K562 (cell line): ENCODE measurements at regions not wholly inside any gene's neighbourhood (a gene's known extent, or its start where the extent isn't known, plus 50 kb on each side); places are given as distances from the start of the nearest gene placed in this dataset.

Source experiments
- ATAC-seq: fragments of 200-7000 bp; cut with Tn5 transposase; 3 replicates; pipeline ENCODE4 v1.9.1; 2020; ENCODE audit warnings: moderate library complexity
- BruUV-seq: library from RNA; stranded (reverse); fragments of 400-500 nt; replicated peaks from 2 replicates; lab custom pipeline; 2021; lab: Mats Ljungman, UMichigan
- CTCF ChIA-PET: fragments of 300-600 bp; formaldehyde crosslinking; extraction: SDS; loops from one replicate; lab custom pipeline; 2021; ENCODE audit warnings: low intra/inter-chr PET ratio; lab: Yijun Ruan, JAX
- POLR2A ChIA-PET: fragments of 300-600, 350-650 bp; sonication (Branson Sonifier 250); formaldehyde crosslinking; extraction: SDS; loops from one replicate; lab custom pipeline; 2021; ENCODE audit warnings: antibody characterized with exemption, inconsistent platforms; lab: Yijun Ruan, JAX
- DNase-seq, 4 experiments: peaks; one replicate each; pipeline versions ENCODE4 v3.0.0 to v3.0.0-alpha.2; 2011 to 2018; ENCODE audit warnings: low spot score in 3 of 4, mixed read lengths in 3 of 4; ENCODE audit errors: extremely low read depth in 1 of 4
- FAIRE-seq: peaks from 2 replicates; lab custom pipeline; 2011; peaks lifted over from hg19 to GRCh38; lab: Jason Lieb, UNC
- H2AFZ ChIP-seq: 2 replicates; pipeline ENCODE4 v1.6.0; 2011; ENCODE audit warnings: low read depth, low read length, control low read depth, inconsistent platforms
- H3K27ac ChIP-seq: fragments of 200-600 bp; 3 replicates; pipeline ENCODE4 v1.8.0; 2011; ENCODE audit warnings: low read depth, mild to moderate bottlenecking, control low read depth, inconsistent platforms, low read length, moderate library complexity, mixed read lengths; ENCODE audit errors: extremely low read depth
- H3K27me3 ChIP-seq, 2 experiments: fragments of 300-600 bp in 1 of 2; 2 replicates in 1 of 2; 3 replicates in 1 of 2; pipeline versions ENCODE4 v1.6.0 to v1.8.0; 2011; ENCODE audit warnings: inconsistent platforms in 2 of 2, low read length in 2 of 2, mild to moderate bottlenecking in 1 of 2, mixed read lengths in 1 of 2, moderate library complexity in 1 of 2; ENCODE audit not compliant: control insufficient read depth in 2 of 2, insufficient read depth in 2 of 2
- H3K36me3 ChIP-seq: fragments of 300-600 bp; 3 replicates; pipeline ENCODE4 v1.8.0; 2011; ENCODE audit warnings: mild to moderate bottlenecking, low read length, inconsistent platforms; ENCODE audit not compliant: control insufficient read depth, insufficient read depth
- H3K4me1 ChIP-seq, 2 experiments: fragments of 200-600 bp in 1 of 2; replicated peaks in 1 of 2; 2 replicates in 1 of 2; 3 replicates in 1 of 2; pipeline versions ENCODE4 v1.5.1 to v1.8.0; 2011; ENCODE audit warnings: inconsistent platforms in 2 of 2, low read length in 2 of 2, mild to moderate bottlenecking in 1 of 2, mixed read lengths in 1 of 2, moderate library complexity in 1 of 2; ENCODE audit not compliant: control insufficient read depth in 2 of 2, insufficient read depth in 2 of 2
- H3K4me2 ChIP-seq: 2 replicates; pipeline ENCODE4 v1.6.1; 2011; ENCODE audit warnings: low read length, control low read depth, inconsistent platforms, mixed read lengths; ENCODE audit not compliant: insufficient read depth
- H3K4me3 ChIP-seq: fragments of 200-600 bp; sonication (generic), shearing (Covaris generic); 2 replicates; pipeline ENCODE4 v1.5.1; 2016; ENCODE audit warnings: control low read depth, inconsistent platforms
- H3K79me2 ChIP-seq: fragments of 200-600 bp; 3 replicates; pipeline ENCODE4 v1.8.0; 2011; ENCODE audit warnings: low read length, inconsistent platforms; ENCODE audit not compliant: control insufficient read depth, insufficient read depth
- H3K9ac ChIP-seq, 2 experiments: 2 replicates each; pipeline versions ENCODE4 v1.6.0 to v1.6.1; 2011; ENCODE audit warnings: low read depth in 2 of 2, low read length in 2 of 2, control low read depth in 1 of 2, inconsistent platforms in 1 of 2, mild to moderate bottlenecking in 1 of 2, mixed read lengths in 1 of 2; ENCODE audit not compliant: insufficient read depth in 1 of 2
- H3K9me1 ChIP-seq: one replicate; pipeline ENCODE4 v1.6.0; 2011; ENCODE audit warnings: inconsistent platforms, mild to moderate bottlenecking, low read length, moderate library complexity; ENCODE audit not compliant: control insufficient read depth, insufficient read depth
- H3K9me3 ChIP-seq: replicated peaks from 2 replicates; pipeline ENCODE4 v1.5.1; 2011; ENCODE audit warnings: low read depth, low read length, inconsistent platforms; ENCODE audit not compliant: control insufficient read depth, insufficient read depth
- H4K20me1 ChIP-seq: replicated peaks from 2 replicates; pipeline ENCODE4 v1.6.1; 2011; ENCODE audit warnings: low read length, inconsistent platforms, mixed read lengths; ENCODE audit not compliant: control insufficient read depth, insufficient read depth
- ATF7 ChIP-seq: fragments of 450-650 bp; IDR thresholded peaks from 2 replicates; pipeline ENCODE4 v1.7.1; 2014; ENCODE audit warnings: mild to moderate bottlenecking, moderate library complexity
- BMI1 ChIP-seq: fragments of 150-350 bp; IDR thresholded peaks from 2 replicates; pipeline ENCODE4 v1.6.1; 2014; ENCODE audit warnings: low read length
- C11orf30 ChIP-seq: fragments of 450-650 bp; IDR thresholded peaks from 2 replicates; pipeline ENCODE4 v1.6.1; 2016; ENCODE audit warnings: low read depth, mild to moderate bottlenecking
- CSDE1 ChIP-seq, 2 experiments: fragments of 450-650 bp; IDR thresholded peaks; 2 replicates each; pipeline ENCODE4 v1.6.1; 2016; ENCODE audit warnings: mild to moderate bottlenecking in 1 of 2
- CTBP1 ChIP-seq: fragments of 450-650 bp; IDR thresholded peaks from 2 replicates; pipeline ENCODE4 v1.6.1; 2016; ENCODE audit warnings: borderline replicate concordance
- ELF1 ChIP-seq: fragments of 200-800 bp; sonication (Bioruptor generic); IDR thresholded peaks from 2 replicates; pipeline ENCODE4 v1.6.1; 2016; ENCODE audit warnings: missing genetic modification characterization, missing compliant biosample characterization
- HDAC8 ChIP-seq: fragments of 450-650 bp; IDR thresholded peaks from 2 replicates; pipeline ENCODE4 v1.6.1; 2016; ENCODE audit warnings: mild to moderate bottlenecking, missing genetic modification characterization, moderate library complexity, missing compliant biosample characterization
- MAFG ChIP-seq: fragments of 450-650 bp; conservative IDR thresholded peaks from 2 replicates; pipeline ENCODE4 v1.6.1; 2016; ENCODE audit warnings: missing genetic modification characterization, missing compliant biosample characterization
- NCOA6 ChIP-seq: fragments of 450-650 bp; IDR thresholded peaks from 2 replicates; pipeline ENCODE4 v1.6.1; 2017; ENCODE audit warnings: mild to moderate bottlenecking
- NFRKB ChIP-seq: fragments of 450-650 bp; IDR thresholded peaks from 2 replicates; pipeline ENCODE4 v1.6.1; 2016; ENCODE audit warnings: low read depth
- PRMT5 ChIP-seq: sonication (generic); formaldehyde crosslinking; IDR thresholded peaks from 2 replicates; pipeline ENCODE4 v1.5.0; 2020; ENCODE audit warnings: missing genetic modification reagents
- SP2 ChIP-seq: IDR thresholded peaks from 2 replicates; pipeline ENCODE4 v1.6.1; 2011; ENCODE audit warnings: mild to moderate bottlenecking, low read depth, low read length, moderate library complexity; ENCODE audit not compliant: poor library complexity, severe bottlenecking; ENCODE audit errors: extremely low read depth
- YBX1 ChIP-seq: fragments of 450-650 bp; IDR thresholded peaks from 2 replicates; pipeline ENCODE4 v1.7.1; 2016; ENCODE audit warnings: mild to moderate bottlenecking
- ZBTB7A ChIP-seq: IDR thresholded peaks from 2 replicates; pipeline ENCODE4 v1.6.1; 2011; ENCODE audit warnings: low read depth, mild to moderate bottlenecking, low read length, moderate library complexity, borderline replicate concordance; ENCODE audit not compliant: control insufficient read depth
- ZNF197 ChIP-seq: fragments of 200-800 bp; sonication (Bioruptor generic); IDR thresholded peaks from 2 replicates; pipeline ENCODE4 v1.6.1; 2016; ENCODE audit warnings: low read depth, missing genetic modification characterization, missing compliant biosample characterization
- ZNF699 ChIP-seq: fragments of 250-450 bp; sonication (Bioruptor Pico); IDR thresholded peaks from 2 replicates; pipeline ENCODE4 v1.8.0; 2021; ENCODE audit warnings: mild to moderate bottlenecking, moderate library complexity; ENCODE audit not compliant: insufficient replicate concordance
- WGBS: fragments of 100-300 bp; shearing (Covaris generic); methylation state at CpG from one replicate; pipeline ENCODE4 v1.1.6; 2016; ENCODE audit warnings: low coverage, mixed read lengths; ENCODE audit not compliant: insufficient coverage; ENCODE audit errors: missing lambda C conversion rate; 5-methylcytosine and 5-hydroxymethylcytosine counted together
- in situ Hi-C: fragments of 300-500 bp; cut with MboI; formaldehyde crosslinking; loops from 4 replicates; pipeline ENCODE4 v1.15.0; 2018; ENCODE audit warnings: inconsistent platforms, mixed read lengths
- intact Hi-C: fragments of 100-400 bp; cut with micrococcal nuclease; formaldehyde crosslinking; loops from 2 replicates; pipeline ENCODE4 v1.14.2; 2022
- TF ChIP-seq, protein P1 (sequence below): fragments of 250-450 bp; sonication (Bioruptor Pico); IDR thresholded peaks from 2 replicates; pipeline ENCODE4 v1.5.0; 2021
- TF ChIP-seq, protein P2 (sequence below): fragments of 450-650 bp; IDR thresholded peaks from 2 replicates; pipeline ENCODE4 v1.6.1; 2016
- TF ChIP-seq, protein P3 (sequence below), 2 experiments: fragments of 450-650 bp; conservative IDR thresholded peaks; 2 replicates each; pipeline ENCODE4 v1.6.1; 2017; ENCODE audit warnings: mild to moderate bottlenecking in 2 of 2, moderate library complexity in 2 of 2
- TF ChIP-seq, protein P4 (sequence below): fragments of 450-650 bp; conservative IDR thresholded peaks from 2 replicates; pipeline ENCODE4 v1.6.1; 2016; ENCODE audit warnings: missing genetic modification characterization, low read depth, mild to moderate bottlenecking, missing compliant biosample characterization, moderate library complexity

DNA sequence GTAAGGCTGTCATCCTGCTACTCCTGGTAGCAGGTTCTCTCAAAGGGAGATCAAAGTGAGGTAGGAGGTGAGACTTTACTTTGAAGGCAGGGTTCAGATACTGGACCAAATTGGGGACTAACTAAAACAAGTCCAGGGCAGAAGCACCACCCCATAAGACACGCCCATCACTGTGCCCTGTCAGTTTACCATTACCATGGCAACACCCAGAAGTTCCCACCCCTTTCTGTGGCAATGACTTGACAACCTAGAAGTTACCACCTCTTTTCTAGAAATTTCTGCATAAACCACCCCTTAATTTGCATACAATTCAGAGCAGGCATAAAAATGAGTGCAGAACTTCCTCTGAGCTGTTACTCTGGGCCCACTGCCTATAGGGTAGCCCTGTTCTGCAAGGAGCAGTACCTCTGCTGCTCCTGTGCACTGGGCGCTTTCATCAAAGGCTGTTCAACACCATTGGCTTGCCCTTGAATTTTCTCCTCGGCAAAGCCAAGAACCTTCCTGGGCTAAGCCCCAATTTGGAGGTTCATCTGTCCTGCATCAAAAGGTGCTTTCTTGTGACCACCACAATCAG is 64.8 kb upstream of the MAX start:
- ATAC-seq, result peak; percentile 90
- Histone ChIP-seq H3K36me3 (no peaks in the 10 kb centered on the region), H3K4me2 (no peak overlapping the region), H2AFZ (no peak overlapping the region), H3K27me3 (no peaks in the 10 kb centered on the region), H3K27ac (no peak overlapping the region), H4K20me1 (no peaks in the 10 kb centered on the region), H3K9me1 (no peaks in the 10 kb centered on the region), H3K9me3 (no peaks in the 10 kb centered on the region), H3K4me1 (no peaks in the 10 kb centered on the region; a peak in 1 of 5 replicates), H3K9ac (no peak overlapping the region), H3K4me3 (no peak overlapping the region), H3K79me2 (no peaks in the 10 kb centered on the region)
- FAIRE-seq, result peak; percentile 32
- in situ Hi-C loops (loop anchor here (10.0 to 25.0 kb wide), 3 partner anchors 670 to 895 kb away; no protein-coding TSS in a partner anchor), intact Hi-C loops (loop anchor here (5.0 to 10.0 kb wide), 4 partner anchors 45 to 908 kb away; no protein-coding TSS in a partner anchor)
- CTCF ChIA-PET, result interaction anchor here (0.6 kb wide), 1 partner anchor 13 kb away, joined by 5 read pairs; no protein-coding TSS in a partner anchor
- POLR2A ChIA-PET, result interaction anchor here (0.6 kb wide), 1 partner anchor 53 kb away, joined by 4 read pairs; no protein-coding TSS in a partner anchor
- BruUV-seq, result no TSS peak
- WGBS, result 34% methylated on average over 3 of the region's 3 CpGs
- DNase-seq, result peak in 1 of 4 experiments; percentile 33
- no peak for TF ChIP-seq ELF1
- TF ChIP-seq ZNF699 (CRISPR knock-in tag), result no peak
- TF ChIP-seq HDAC8 (tag), result no peak
- no peak for TF ChIP-seq ZBTB7A
- peak; percentile 41; the same call in 1 of the 2 replicates for TF ChIP-seq C11orf30
- peak; percentile 47; the same call in 1 of the 2 replicates for TF ChIP-seq MAFG (tag)
- TF ChIP-seq, protein P1, sequence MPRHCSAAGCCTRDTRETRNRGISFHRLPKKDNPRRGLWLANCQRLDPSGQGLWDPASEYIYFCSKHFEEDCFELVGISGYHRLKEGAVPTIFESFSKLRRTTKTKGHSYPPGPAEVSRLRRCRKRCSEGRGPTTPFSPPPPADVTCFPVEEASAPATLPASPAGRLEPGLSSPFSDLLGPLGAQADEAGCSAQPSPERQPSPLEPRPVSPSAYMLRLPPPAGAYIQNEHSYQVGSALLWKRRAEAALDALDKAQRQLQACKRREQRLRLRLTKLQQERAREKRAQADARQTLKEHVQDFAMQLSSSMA, result no peak
- TF ChIP-seq, protein P2, sequence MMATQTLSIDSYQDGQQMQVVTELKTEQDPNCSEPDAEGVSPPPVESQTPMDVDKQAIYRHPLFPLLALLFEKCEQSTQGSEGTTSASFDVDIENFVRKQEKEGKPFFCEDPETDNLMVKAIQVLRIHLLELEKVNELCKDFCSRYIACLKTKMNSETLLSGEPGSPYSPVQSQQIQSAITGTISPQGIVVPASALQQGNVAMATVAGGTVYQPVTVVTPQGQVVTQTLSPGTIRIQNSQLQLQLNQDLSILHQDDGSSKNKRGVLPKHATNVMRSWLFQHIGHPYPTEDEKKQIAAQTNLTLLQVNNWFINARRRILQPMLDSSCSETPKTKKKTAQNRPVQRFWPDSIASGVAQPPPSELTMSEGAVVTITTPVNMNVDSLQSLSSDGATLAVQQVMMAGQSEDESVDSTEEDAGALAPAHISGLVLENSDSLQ, result peak; percentile 97
- TF ChIP-seq NFRKB, result no peak
- no peak for TF ChIP-seq ZNF197 (CRISPR knock-in tag)
- TF ChIP-seq, protein P3, sequence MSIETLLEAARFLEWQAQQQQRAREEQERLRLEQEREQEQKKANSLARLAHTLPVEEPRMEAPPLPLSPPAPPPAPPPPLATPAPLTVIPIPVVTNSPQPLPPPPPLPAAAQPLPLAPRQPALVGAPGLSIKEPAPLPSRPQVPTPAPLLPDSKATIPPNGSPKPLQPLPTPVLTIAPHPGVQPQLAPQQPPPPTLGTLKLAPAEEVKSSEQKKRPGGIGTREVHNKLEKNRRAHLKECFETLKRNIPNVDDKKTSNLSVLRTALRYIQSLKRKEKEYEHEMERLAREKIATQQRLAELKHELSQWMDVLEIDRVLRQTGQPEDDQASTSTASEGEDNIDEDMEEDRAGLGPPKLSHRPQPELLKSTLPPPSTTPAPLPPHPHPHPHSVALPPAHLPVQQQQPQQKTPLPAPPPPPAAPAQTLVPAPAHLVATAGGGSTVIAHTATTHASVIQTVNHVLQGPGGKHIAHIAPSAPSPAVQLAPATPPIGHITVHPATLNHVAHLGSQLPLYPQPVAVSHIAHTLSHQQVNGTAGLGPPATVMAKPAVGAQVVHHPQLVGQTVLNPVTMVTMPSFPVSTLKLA (conservative IDR thresholded peaks at IDR 0.05), result no peak
- no peak for TF ChIP-seq SP2
- TF ChIP-seq CTBP1, result no peak
- TF ChIP-seq PRMT5 (CRISPR knock-in tag), result no peak
- TF ChIP-seq YBX1, result no peak
- TF ChIP-seq BMI1, result peak; percentile 62; the same call in 1 of the 2 replicates
- TF ChIP-seq, protein P4, sequence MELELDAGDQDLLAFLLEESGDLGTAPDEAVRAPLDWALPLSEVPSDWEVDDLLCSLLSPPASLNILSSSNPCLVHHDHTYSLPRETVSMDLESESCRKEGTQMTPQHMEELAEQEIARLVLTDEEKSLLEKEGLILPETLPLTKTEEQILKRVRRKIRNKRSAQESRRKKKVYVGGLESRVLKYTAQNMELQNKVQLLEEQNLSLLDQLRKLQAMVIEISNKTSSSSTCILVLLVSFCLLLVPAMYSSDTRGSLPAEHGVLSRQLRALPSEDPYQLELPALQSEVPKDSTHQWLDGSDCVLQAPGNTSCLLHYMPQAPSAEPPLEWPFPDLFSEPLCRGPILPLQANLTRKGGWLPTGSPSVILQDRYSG, result no peak
- no peak for TF ChIP-seq ATF7
- no peak for TF ChIP-seq NCOA6
- 0 out of 4 replicates have a peak, but pooled peaks of 1 of the 2 experiments have one; percentile 47 for TF ChIP-seq CSDE1 (IDR thresholded peaks at IDR 0.05)
